HCT116 (cell line): ENCODE measurements at regions not wholly inside any gene's neighbourhood (a gene's known extent, or its start where the extent isn't known, plus 50 kb on each side); places are given as distances from the start of the nearest gene placed in this dataset.

ENCODE experiments used
- ATAC-seq: fragments of 200-7000 bp; cut with Tn5 transposase; 2 replicates; pipeline ENCODE4 v1.9.1; 2020; ENCODE audit warnings: mild to moderate bottlenecking, moderate library complexity
- BruUV-seq: library from RNA; stranded (reverse); fragments of 400-500 nt; replicated peaks from 2 replicates; lab custom pipeline; 2021; lab: Mats Ljungman, UMichigan
- CTCF ChIA-PET: fragments of 300-600 bp; sonication (Branson Sonifier 250); formaldehyde crosslinking; loops from one replicate; lab custom pipeline; 2021; ENCODE audit warnings: antibody characterized with exemption; lab: Charles Lee
- POLR2A ChIA-PET: fragments of 300-600, 350-600 bp; sonication (Branson Sonifier 250); formaldehyde crosslinking; loops from one replicate; lab custom pipeline; 2021; ENCODE audit warnings: antibody characterized with exemption; lab: Charles Lee
- RAD21 ChIA-PET, 2 experiments: fragments of 300-600 bp; sonication (Branson Sonifier 250); formaldehyde crosslinking; loops; one replicate each; lab custom pipeline; 2023; ENCODE audit warnings: low total read pairs in 2 of 2; ENCODE audit not compliant: uncharacterized antibody in 2 of 2, unreplicated experiment in 2 of 2, low non-redundant PET in 1 of 2; lab: Charles Lee
- DNase-seq: peaks from one replicate; pipeline ENCODE4 v3.0.0-alpha.2; 2010; ENCODE audit warnings: low read depth, low spot score
- H2AFZ ChIP-seq: fragments of 200-600 bp; shearing (Covaris generic), sonication (generic); 2 replicates; pipeline ENCODE4 v1.6.1; 2017; ENCODE audit warnings: low read depth, mixed run types, mixed read lengths, antibody characterized with exemption, low read length; ENCODE audit not compliant: poor library complexity, severe bottlenecking
- H3K27ac ChIP-seq: 2 replicates; pipeline ENCODE4 v1.5.1; 2012; ENCODE audit warnings: low read depth, low read length
- H3K27me3 ChIP-seq: fragments of 200-600 bp; sonication (generic); 2 replicates; pipeline ENCODE4 v1.6.1; 2016; ENCODE audit warnings: mixed run types, low read length, mixed read lengths; ENCODE audit not compliant: insufficient read depth
- H3K36me3 ChIP-seq, 2 experiments: fragments of 200-500 bp in 1 of 2; fragments of 200-600 bp in 1 of 2; sonication (Bioruptor generic) in 1 of 2; sonication (generic) in 1 of 2; 2 replicates each; pipeline versions ENCODE4 v1.5.1 to v1.6.1; 2014 to 2016; ENCODE audit warnings: low read length in 2 of 2, inconsistent platforms in 1 of 2, mixed read lengths in 1 of 2, mixed run types in 1 of 2; ENCODE audit not compliant: insufficient read depth in 2 of 2, control insufficient read depth in 1 of 2
- H3K4me1 ChIP-seq, 2 experiments: fragments of 200-600 bp in 1 of 2; sonication (generic) in 1 of 2; 2 replicates each; pipeline versions ENCODE4 v1.5.1 to v1.6.1; 2012 to 2017; ENCODE audit warnings: low read length in 2 of 2, inconsistent platforms in 1 of 2, mild to moderate bottlenecking in 1 of 2, mixed read lengths in 1 of 2, mixed run types in 1 of 2, moderate library complexity in 1 of 2; ENCODE audit not compliant: insufficient read depth in 2 of 2, control insufficient read depth in 1 of 2
- H3K4me2 ChIP-seq: fragments of 200-600 bp; sonication (generic); 2 replicates; pipeline ENCODE4 v1.6.1; 2017; ENCODE audit warnings: mixed run types, low read length, mixed read lengths
- H3K4me3 ChIP-seq, 2 experiments: fragments of 200-600 bp in 1 of 2; sonication (generic) in 1 of 2; replicated peaks in 1 of 2; 2 replicates each; pipeline ENCODE4 v1.5.1; 2011 to 2016; ENCODE audit warnings: low read length in 2 of 2, control low read depth in 1 of 2, low read depth in 1 of 2, mild to moderate bottlenecking in 1 of 2, mixed read lengths in 1 of 2, mixed run types in 1 of 2
- H3K79me2 ChIP-seq: fragments of 200-600 bp; sonication (generic); 2 replicates; pipeline ENCODE4 v1.6.1; 2017; ENCODE audit warnings: mild to moderate bottlenecking, mixed run types, low read length, moderate library complexity, mixed read lengths; ENCODE audit not compliant: insufficient read depth
- H3K9ac ChIP-seq: fragments of 200-600 bp; sonication (generic); 2 replicates; pipeline ENCODE4 v1.6.1; 2016; ENCODE audit warnings: low read length, mixed read lengths
- H3K9me2 ChIP-seq: fragments of 200-600 bp; sonication (generic), shearing (Covaris generic); 2 replicates; pipeline ENCODE4 v1.6.1; 2017; ENCODE audit warnings: mixed run types, mild to moderate bottlenecking, moderate library complexity; ENCODE audit not compliant: insufficient read depth
- H3K9me3 ChIP-seq, 2 experiments: fragments of 200-500 bp in 1 of 2; fragments of 200-600 bp in 1 of 2; sonication (Bioruptor generic) in 1 of 2; sonication (generic) in 1 of 2; 2 replicates each; pipeline ENCODE4 v1.6.1; 2014 to 2017; ENCODE audit warnings: low read length in 2 of 2, mixed read lengths in 2 of 2, inconsistent platforms in 1 of 2, low read depth in 1 of 2, mild to moderate bottlenecking in 1 of 2, mixed run types in 1 of 2, moderate library complexity in 1 of 2; ENCODE audit not compliant: control insufficient read depth in 1 of 2, insufficient read depth in 1 of 2
- H4K20me1 ChIP-seq: fragments of 200-600 bp; sonication (generic), shearing (Covaris generic); 2 replicates; pipeline ENCODE4 v1.6.1; 2017; ENCODE audit warnings: mixed run types, mild to moderate bottlenecking, moderate library complexity; ENCODE audit not compliant: insufficient read depth
- CBX3 ChIP-seq: IDR thresholded peaks from 2 replicates; pipeline ENCODE4 v1.6.1; 2012; ENCODE audit warnings: low read depth
- CEBPB ChIP-seq: IDR thresholded peaks from 2 replicates; pipeline ENCODE4 v1.6.1; 2012; ENCODE audit warnings: low read depth
- EZH2 ChIP-seq: fragments of 200-600 bp; sonication (generic); IDR thresholded peaks from 2 replicates; pipeline ENCODE4 v1.6.1; 2017; ENCODE audit warnings: antibody characterized with exemption, mixed run types
- EZH2phosphoT487 ChIP-seq: fragments of 200-600 bp; IDR thresholded peaks from 2 replicates; pipeline ENCODE4 v1.6.1; 2018; ENCODE audit warnings: antibody characterized with exemption, borderline replicate concordance
- FOSL1 ChIP-seq: IDR thresholded peaks from 2 replicates; pipeline ENCODE4 v1.6.1; 2012; ENCODE audit warnings: low read depth
- RAD21 ChIP-seq: IDR thresholded peaks from 2 replicates; pipeline ENCODE4 v1.6.1; 2012; ENCODE audit warnings: low read depth, mild to moderate bottlenecking
- SIN3A ChIP-seq: IDR thresholded peaks from 2 replicates; pipeline ENCODE4 v1.6.1; 2012; ENCODE audit warnings: low read depth
- SRF ChIP-seq: IDR thresholded peaks from 2 replicates; pipeline ENCODE4 v1.6.1; 2012; ENCODE audit warnings: low read depth
- TCF7L2 ChIP-seq: IDR thresholded peaks from 2 replicates; pipeline ENCODE4 v1.7.0; 2011; ENCODE audit warnings: borderline replicate concordance, inconsistent platforms; ENCODE audit not compliant: insufficient read depth, insufficient read length; ENCODE audit errors: extremely low read depth
- intact Hi-C: fragments of 100-400 bp; cut with micrococcal nuclease; formaldehyde crosslinking; loops from 2 replicates; pipeline ENCODE4 v1.10.0; 2022

- POLR2A ChIA-PET, result no interaction called here
- RAD21 ChIA-PET, result no interaction called here
Observed at GRCh38 chr4:177239878-177240277, 69.8 kb upstream of the NEIL3 start.

GRCh38 chr4:177242651-177243286 lies 66.9 kb upstream of the NEIL3 start:
- Histone ChIP-seq H3K79me2 (no peaks in the 10 kb centered on the region), H3K4me2 (no peak overlapping the region), H3K27ac (no peak overlapping the region), H3K9me2 (no peaks in the 10 kb centered on the region), H3K4me1 (no peaks in the 10 kb centered on the region), H3K9me3 (no peaks in the 10 kb centered on the region), H3K9ac (no peak overlapping the region), H4K20me1 (no peaks in the 10 kb centered on the region), H3K36me3 (no peaks in the 10 kb centered on the region), H2AFZ (no peak overlapping the region), H3K4me3 (no peak overlapping the region)
- ChIA-PET RAD21 (no interaction called here), CTCF (no interaction called here)
- intact Hi-C loops, result no loop called here
- no TSS peak for BruUV-seq
- no peak for ATAC-seq
- TF ChIP-seq CBX3 (no peak), EZH2 (no peak)
- TF ChIP-seq, all 23 proteins: peak for 0
- DNase-seq, result no peak
- POLR2A ChIA-PET, result no interaction called here
- no peaks in the 10 kb centered on the region for H3K27me3 ChIP-seq

More at GRCh38 chr4:177239878-177240277, 69.8 kb upstream of the NEIL3 start:
- CTCF ChIA-PET, result interaction anchor here (1.4 kb wide), 1 partner anchor 192 kb away, joined by 3 read pairs; no protein-coding TSS in a partner anchor
- ATAC-seq (no peak), DNase-seq (no peak)
- Histone ChIP-seq H3K4me1 (no peaks in the 10 kb centered on the region), H3K27ac (no peak overlapping the region), H2AFZ (no peak overlapping the region), H4K20me1 (no peaks in the 10 kb centered on the region), H3K36me3 (no peaks in the 10 kb centered on the region), H3K4me2 (no peak overlapping the region), H3K9ac (no peak overlapping the region), H3K27me3 (no peaks in the 10 kb centered on the region), H3K9me2 (no peaks in the 10 kb centered on the region), H3K4me3 (no peak overlapping the region), H3K9me3 (no peaks in the 10 kb centered on the region), H3K79me2 (no peaks in the 10 kb centered on the region)
- no peak for TF ChIP-seq CBX3
- TF ChIP-seq SRF, result no peak
- no peak for TF ChIP-seq SIN3A
- TF ChIP-seq CEBPB, result no peak
- TF ChIP-seq EZH2phosphoT487, result no peak
- no peak for TF ChIP-seq FOSL1
- no peak for TF ChIP-seq TCF7L2
- TF ChIP-seq RAD21, result no peak
- intact Hi-C loops, result no loop called here
- BruUV-seq, result no TSS peak
